GM21367 (cell line): ENCODE measurements at regions not wholly inside any gene's neighbourhood (a gene's known extent, or its start where the extent isn't known, plus 50 kb on each side); places are given as distances from the start of the nearest gene placed in this dataset.

ENCODE experiments used
- ATAC-seq: cut with Tn5 transposase; IDR thresholded peaks from one replicate; pipeline ENCODE4 v1.9.1; 2021; ENCODE audit not compliant: unreplicated experiment

- no peak for ATAC-seq
Measured at GRCh38 chr16:79768276-79768970, 167.9 kb upstream of the MAF start.

- ATAC-seq: no peak
Measured at GRCh38 chr16:79767421-79768275, 167.1 kb upstream of the MAF start.

GRCh38 chr16:79765901-79766394 lies 165.4 kb upstream of the MAF start:
- no peak for ATAC-seq

GRCh38 chr16:79765431-79765830 lies 164.9 kb upstream of the MAF start:
- ATAC-seq: no peak

GRCh38 chr16:79764415-79765110 lies 164.0 kb upstream of the MAF start:
- ATAC-seq: no peak

GRCh38 chr16:79762217-79762616 lies 161.7 kb upstream of the MAF start:
- no peak for ATAC-seq

- ATAC-seq: no peak
Measured at GRCh38 chr16:79758615-79759346, 158.2 kb upstream of the MAF start.

GRCh38 chr16:79757968-79758367 lies 157.4 kb upstream of the MAF start:
- ATAC-seq: no peak

GRCh38 chr16:79757163-79757562 lies 156.6 kb upstream of the MAF start:
- ATAC-seq: no peak

- no peak for ATAC-seq
Measured at GRCh38 chr16:79756571-79756970, 156.0 kb upstream of the MAF start.

GRCh38 chr16:79754501-79754900 lies 154.0 kb upstream of the MAF start:
- ATAC-seq: no peak

- ATAC-seq: no peak
Measured at GRCh38 chr16:79754081-79754480, 153.5 kb upstream of the MAF start.

- ATAC-seq: no peak
Measured at GRCh38 chr16:79753286-79753685, 152.7 kb upstream of the MAF start.

- no peak for ATAC-seq
Measured at GRCh38 chr16:79752396-79752795, 151.9 kb upstream of the MAF start.

GRCh38 chr16:79751471-79752184 lies 151.1 kb upstream of the MAF start:
- ATAC-seq: no peak

GRCh38 chr16:79750311-79750710 lies 149.8 kb upstream of the MAF start:
- ATAC-seq: no peak

GRCh38 chr16:79748629-79749028 lies 148.1 kb upstream of the MAF start:
- ATAC-seq: no peak

- ATAC-seq: no peak
Measured at GRCh38 chr16:79747688-79748087, 147.2 kb upstream of the MAF start.

GRCh38 chr16:79740252-79740651 lies 139.7 kb upstream of the MAF start:
- ATAC-seq: no peak

- ATAC-seq: no peak
Measured at GRCh38 chr16:79735271-79735670, 134.7 kb upstream of the MAF start.
